GM18505 (cell line): ENCODE measurements at regions not wholly inside any gene's neighbourhood (a gene's known extent, or its start where the extent isn't known, plus 50 kb on each side); places are given as distances from the start of the nearest gene placed in this dataset.
"Not testable (repeated sequence)": the region's sequence is repeated elsewhere in the genome, so short reads cannot be mapped to it uniquely, and the experiment has no call there.

Experiments
- ATAC-seq: cut with Tn5 transposase; IDR thresholded peaks from one replicate; pipeline ENCODE4 v1.9.1; 2021; ENCODE audit not compliant: unreplicated experiment
- POLR2A ChIP-seq: IDR thresholded peaks from 4 replicates; pipeline ENCODE4 v1.6.1; 2011; ENCODE audit warnings: borderline replicate concordance; ENCODE audit not compliant: insufficient read depth, insufficient read length; ENCODE audit errors: extremely low read depth

GRCh38 chr4:112942077-112942476, 107.4 kb upstream of the ANK2 start:
- ATAC-seq = no peak

GRCh38 chr4:112942997-112943396, 106.5 kb upstream of the ANK2 start:
- no peak for ATAC-seq
- no peak for TF ChIP-seq POLR2A

More at GRCh38 chr4:112942077-112942476, 107.4 kb upstream of the ANK2 start:
- TF ChIP-seq POLR2A = no peak

- no peak for TF ChIP-seq POLR2A
- no peak for ATAC-seq
Measured at GRCh38 chr4:112944006-112944405, 105.4 kb upstream of the ANK2 start.

GRCh38 chr4:112946127-112946526, 103.3 kb upstream of the ANK2 start:
- no peak for TF ChIP-seq POLR2A
- no peak for ATAC-seq

- ATAC-seq = no peak
- TF ChIP-seq POLR2A = no peak
Measured at GRCh38 chr4:112947616-112948015, 101.8 kb upstream of the ANK2 start.

- no peak for ATAC-seq
- TF ChIP-seq POLR2A = no peak
Measured at GRCh38 chr4:112951362-112952312, 97.8 kb upstream of the ANK2 start.

GRCh38 chr4:112952313-112952700, 97.1 kb upstream of the ANK2 start:
- ATAC-seq = no peak
- TF ChIP-seq POLR2A = no peak

- no peak for TF ChIP-seq POLR2A
Measured at GRCh38 chr4:112953262-112953661, 96.2 kb upstream of the ANK2 start.

GRCh38 chr4:112954286-112954685, 95.2 kb upstream of the ANK2 start:
- no peak for TF ChIP-seq POLR2A

More at GRCh38 chr4:112953262-112953661, 96.2 kb upstream of the ANK2 start:
- no peak for ATAC-seq

GRCh38 chr4:112956484-112956896, 93.0 kb upstream of the ANK2 start:
- TF ChIP-seq POLR2A = no peak
- no peak for ATAC-seq

More at GRCh38 chr4:112954286-112954685, 95.2 kb upstream of the ANK2 start:
- ATAC-seq = no peak

GRCh38 chr4:112957764-112958163, 91.7 kb upstream of the ANK2 start:
- ATAC-seq = not testable (repeated sequence)

- no peak for TF ChIP-seq POLR2A
- no peak for ATAC-seq
Measured at GRCh38 chr4:112966701-112967488, 82.6 kb upstream of the ANK2 start.

GRCh38 chr4:112968451-112969159, 80.8 kb upstream of the ANK2 start:
- ATAC-seq = no peak
- no peak for TF ChIP-seq POLR2A
